Loucy (cell line): ENCODE measurements at regions not wholly inside any gene's neighbourhood (a gene's known extent, or its start where the extent isn't known, plus 50 kb on each side); places are given as distances from the start of the nearest gene placed in this dataset.

Experiments used
- H2AFZ ChIP-seq: fragments of 200-600 bp; sonication (generic); 2 replicates; pipeline ENCODE4 v1.6.0; 2016; ENCODE audit warnings: antibody characterized with exemption, mild to moderate bottlenecking, low read length, moderate library complexity
- H3F3A ChIP-seq: fragments of 200-600 bp; 2 replicates; pipeline ENCODE4 v1.6.0; 2016; ENCODE audit warnings: antibody characterized with exemption, low read depth, mild to moderate bottlenecking
- H3K27me3 ChIP-seq: fragments of 200-600 bp; sonication (generic); 2 replicates; pipeline ENCODE4 v1.6.1; 2014; ENCODE audit warnings: low read length, mild to moderate bottlenecking; ENCODE audit not compliant: insufficient read depth, poor library complexity, severe bottlenecking
- H3K36me3 ChIP-seq: fragments of 200-600 bp; sonication (generic); 2 replicates; pipeline ENCODE4 v1.6.1; 2016; ENCODE audit warnings: low read length; ENCODE audit not compliant: insufficient read depth
- H3K4me1 ChIP-seq: fragments of 200-600 bp; sonication (generic); 2 replicates; pipeline ENCODE4 v1.5.1; 2014; ENCODE audit warnings: low read length, mild to moderate bottlenecking; ENCODE audit not compliant: insufficient read depth, poor library complexity, severe bottlenecking
- H3K4me2 ChIP-seq: fragments of 200-600 bp; sonication (generic); 2 replicates; pipeline ENCODE4 v1.6.0; 2014; ENCODE audit warnings: antibody characterized with exemption, low read length, low read depth, mild to moderate bottlenecking; ENCODE audit not compliant: poor library complexity, severe bottlenecking
- H3K4me3 ChIP-seq: fragments of 200-600 bp; sonication (generic); 2 replicates; pipeline ENCODE4 v1.5.1; 2014; ENCODE audit warnings: low read length, mild to moderate bottlenecking, mixed read lengths; ENCODE audit not compliant: poor library complexity, severe bottlenecking
- H3K79me2 ChIP-seq: fragments of 200-600 bp; sonication (generic); 2 replicates; pipeline ENCODE4 v1.6.1; 2014; ENCODE audit warnings: low read length; ENCODE audit not compliant: insufficient read depth
- H3K9ac ChIP-seq: fragments of 200-600 bp; sonication (generic); 2 replicates; pipeline ENCODE4 v1.6.0; 2014; ENCODE audit warnings: mild to moderate bottlenecking, low read depth, low read length, moderate library complexity; ENCODE audit not compliant: poor library complexity, severe bottlenecking
- H3K9me2 ChIP-seq: fragments of 200-600 bp; sonication (generic); replicated peaks from 2 replicates; pipeline ENCODE4 v1.6.1; 2016; ENCODE audit warnings: low read depth, low read length, mixed read lengths
- H3K9me3 ChIP-seq: fragments of 200-600 bp; sonication (generic); 2 replicates; pipeline ENCODE4 v1.6.1; 2014; ENCODE audit warnings: mild to moderate bottlenecking, antibody characterized with exemption, low read length, low read depth; ENCODE audit not compliant: insufficient read depth
- H4K20me1 ChIP-seq: fragments of 200-600 bp; sonication (generic); 2 replicates; pipeline ENCODE4 v1.6.0; 2014; ENCODE audit warnings: antibody characterized with exemption, low read length, mild to moderate bottlenecking; ENCODE audit not compliant: insufficient read depth, poor library complexity, severe bottlenecking
- EZH2phosphoT487 ChIP-seq: fragments of 200-600 bp; IDR thresholded peaks from 2 replicates; pipeline ENCODE4 v1.6.1; 2018; ENCODE audit warnings: antibody characterized with exemption, mild to moderate bottlenecking, moderate library complexity, borderline replicate concordance
- TF ChIP-seq, protein P1 (sequence below): fragments of 200-600 bp; sonication (generic); conservative IDR thresholded peaks from 2 replicates; pipeline ENCODE4 v1.5.1; 2014; ENCODE audit warnings: mild to moderate bottlenecking, antibody characterized with exemption, low read length

GRCh38 chr4:57200799-57201327, 90.7 kb upstream of the IGFBP7 start:
- Histone ChIP-seq H3K9me2 (no peaks in the 10 kb centered on the region), H3K4me3 (no peak overlapping the region), H3K4me1 (no peaks in the 10 kb centered on the region), H3K9me3 (no peaks in the 10 kb centered on the region), H3K27me3 (no peaks in the 10 kb centered on the region), H3K4me2 (no peak overlapping the region), H3K36me3 (no peaks in the 10 kb centered on the region), H3K79me2 (no peaks in the 10 kb centered on the region), H3K9ac (no peak overlapping the region), H4K20me1 (no peaks in the 10 kb centered on the region), H2AFZ (no peak overlapping the region), H3F3A (no peaks in the 10 kb centered on the region)
- TF ChIP-seq, protein P1, sequence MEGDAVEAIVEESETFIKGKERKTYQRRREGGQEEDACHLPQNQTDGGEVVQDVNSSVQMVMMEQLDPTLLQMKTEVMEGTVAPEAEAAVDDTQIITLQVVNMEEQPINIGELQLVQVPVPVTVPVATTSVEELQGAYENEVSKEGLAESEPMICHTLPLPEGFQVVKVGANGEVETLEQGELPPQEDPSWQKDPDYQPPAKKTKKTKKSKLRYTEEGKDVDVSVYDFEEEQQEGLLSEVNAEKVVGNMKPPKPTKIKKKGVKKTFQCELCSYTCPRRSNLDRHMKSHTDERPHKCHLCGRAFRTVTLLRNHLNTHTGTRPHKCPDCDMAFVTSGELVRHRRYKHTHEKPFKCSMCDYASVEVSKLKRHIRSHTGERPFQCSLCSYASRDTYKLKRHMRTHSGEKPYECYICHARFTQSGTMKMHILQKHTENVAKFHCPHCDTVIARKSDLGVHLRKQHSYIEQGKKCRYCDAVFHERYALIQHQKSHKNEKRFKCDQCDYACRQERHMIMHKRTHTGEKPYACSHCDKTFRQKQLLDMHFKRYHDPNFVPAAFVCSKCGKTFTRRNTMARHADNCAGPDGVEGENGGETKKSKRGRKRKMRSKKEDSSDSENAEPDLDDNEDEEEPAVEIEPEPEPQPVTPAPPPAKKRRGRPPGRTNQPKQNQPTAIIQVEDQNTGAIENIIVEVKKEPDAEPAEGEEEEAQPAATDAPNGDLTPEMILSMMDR = no peak
- TF ChIP-seq EZH2phosphoT487 = no peak

- Histone ChIP-seq H3K27me3 (no peaks in the 10 kb centered on the region), H3F3A (no peaks in the 10 kb centered on the region)
Measured at GRCh38 chr4:57199267-57199666, 89.1 kb upstream of the IGFBP7 start.

GRCh38 chr4:57195622-57196021, 85.4 kb upstream of the IGFBP7 start:
- H3K9ac ChIP-seq = no peak overlapping the region
- no peaks in the 10 kb centered on the region for H3F3A ChIP-seq
- no peak overlapping the region for H3K4me3 ChIP-seq
- no peaks in the 10 kb centered on the region for H3K4me1 ChIP-seq
- no peaks in the 10 kb centered on the region for H4K20me1 ChIP-seq
- no peaks in the 10 kb centered on the region for H3K36me3 ChIP-seq
- H3K79me2 ChIP-seq = no peaks in the 10 kb centered on the region
- H2AFZ ChIP-seq = no peak overlapping the region
- no peaks in the 10 kb centered on the region for H3K9me3 ChIP-seq
- H3K9me2 ChIP-seq = no peaks in the 10 kb centered on the region
- TF ChIP-seq EZH2phosphoT487 = no peak
- H3K27me3 ChIP-seq = no peaks in the 10 kb centered on the region
- H3K4me2 ChIP-seq = no peak overlapping the region

More at GRCh38 chr4:57199267-57199666, 89.1 kb upstream of the IGFBP7 start:
- Histone ChIP-seq H2AFZ (no peak overlapping the region), H3K9me3 (no peaks in the 10 kb centered on the region), H3K79me2 (no peaks in the 10 kb centered on the region), H3K4me3 (no peak overlapping the region), H3K36me3 (no peaks in the 10 kb centered on the region), H3K9me2 (no peaks in the 10 kb centered on the region), H3K4me1 (no peaks in the 10 kb centered on the region), H3K9ac (no peak overlapping the region), H4K20me1 (no peaks in the 10 kb centered on the region), H3K4me2 (no peak overlapping the region)
- no peak for TF ChIP-seq EZH2phosphoT487
- TF ChIP-seq, protein P1 = no peak

GRCh38 chr4:57194068-57194611, 84.0 kb upstream of the IGFBP7 start:
- Histone ChIP-seq H2AFZ (no peak overlapping the region), H3K9ac (no peak overlapping the region), H3K36me3 (no peaks in the 10 kb centered on the region), H3K9me2 (no peaks in the 10 kb centered on the region), H4K20me1 (no peaks in the 10 kb centered on the region), H3F3A (no peaks in the 10 kb centered on the region), H3K4me3 (no peak overlapping the region), H3K4me1 (no peaks in the 10 kb centered on the region), H3K79me2 (no peaks in the 10 kb centered on the region), H3K4me2 (no peak overlapping the region), H3K9me3 (no peaks in the 10 kb centered on the region), H3K27me3 (no peaks in the 10 kb centered on the region)
- TF ChIP-seq EZH2phosphoT487 = no peak
- TF ChIP-seq, protein P1 = no peak
